GM04504 (cell line): ENCODE measurements at regions not wholly inside any gene's neighbourhood (a gene's known extent, or its start where the extent isn't known, plus 50 kb on each side); places are given as distances from the start of the nearest gene placed in this dataset.

ENCODE experiments used
- DNase-seq: peaks from one replicate; pipeline ENCODE4 v3.0.0-alpha.2; 2012; ENCODE audit warnings: low read depth

GRCh38 chr13:40169476-40169875 is 497.0 kb downstream of the FOXO1 start:
- no peak for DNase-seq

- DNase-seq: no peak
Observed at GRCh38 chr13:40170091-40170490, 496.4 kb downstream of the FOXO1 start.

- DNase-seq: no peak
Observed at GRCh38 chr13:40170982-40171381, 495.5 kb downstream of the FOXO1 start.

GRCh38 chr13:40171566-40171965 is 494.9 kb downstream of the FOXO1 start:
- DNase-seq: no peak

- DNase-seq: no peak
Observed at GRCh38 chr13:40172149-40172591, 494.3 kb downstream of the FOXO1 start.

- no peak for DNase-seq
Observed at GRCh38 chr13:40172878-40173277, 493.6 kb downstream of the FOXO1 start.

GRCh38 chr13:40175639-40176038 is 490.8 kb downstream of the FOXO1 start:
- no peak for DNase-seq

GRCh38 chr13:40176242-40176641 is 490.2 kb downstream of the FOXO1 start:
- no peak for DNase-seq

- DNase-seq: no peak
Observed at GRCh38 chr13:40178130-40178529, 488.3 kb downstream of the FOXO1 start.

- DNase-seq: no peak
Observed at GRCh38 chr13:40179445-40180281, 486.8 kb downstream of the FOXO1 start.

- no peak for DNase-seq
Observed at GRCh38 chr13:40180776-40181175, 485.7 kb downstream of the FOXO1 start.

- no peak for DNase-seq
Observed at GRCh38 chr13:40181203-40181845, 485.1 kb downstream of the FOXO1 start.

- DNase-seq: no peak
Observed at GRCh38 chr13:40182591-40182990, 483.9 kb downstream of the FOXO1 start.

GRCh38 chr13:40185414-40185813 is 481.0 kb downstream of the FOXO1 start:
- no peak for DNase-seq

GRCh38 chr13:40186041-40186440 is 480.4 kb downstream of the FOXO1 start:
- DNase-seq: no peak

GRCh38 chr13:40186626-40187323 is 479.7 kb downstream of the FOXO1 start:
- DNase-seq: no peak

- DNase-seq: no peak
Observed at GRCh38 chr13:40187324-40187795, 479.1 kb downstream of the FOXO1 start.

GRCh38 chr13:40187841-40188591 is 478.4 kb downstream of the FOXO1 start:
- no peak for DNase-seq

GRCh38 chr13:40189426-40189825 is 477.0 kb downstream of the FOXO1 start:
- no peak for DNase-seq

GRCh38 chr13:40189898-40190630 is 476.4 kb downstream of the FOXO1 start:
- DNase-seq: no peak

GRCh38 chr13:40190641-40191100 is 475.8 kb downstream of the FOXO1 start:
- DNase-seq: peak; percentile 20
